ENCODE measurements at regions not wholly inside any gene's neighbourhood (a gene's known extent, or its start where the extent isn't known, plus 50 kb on each side); places are given as distances from the start of the nearest gene placed in this dataset.

DNA sequence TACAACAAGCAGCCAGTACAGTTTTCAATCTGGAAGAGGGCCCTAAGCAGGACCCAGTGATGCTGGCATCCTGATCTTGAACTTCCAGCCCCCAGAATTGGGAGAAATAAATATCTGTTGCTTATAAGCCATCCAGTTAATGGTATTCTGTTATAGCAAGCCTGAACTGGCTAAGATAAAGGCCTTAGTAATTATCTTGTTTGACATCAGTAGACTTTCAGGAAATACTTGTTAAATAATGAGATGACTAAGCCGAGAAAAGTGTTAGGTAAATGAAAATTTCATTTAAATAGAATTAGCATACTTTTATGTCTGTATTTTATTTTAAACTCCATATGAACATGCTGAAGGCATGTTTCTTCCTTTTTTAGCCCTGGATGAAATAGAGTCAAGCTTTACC is 188.2 kb downstream of the OLFM4 start:
- TF ChIP-seq, protein P1, sequence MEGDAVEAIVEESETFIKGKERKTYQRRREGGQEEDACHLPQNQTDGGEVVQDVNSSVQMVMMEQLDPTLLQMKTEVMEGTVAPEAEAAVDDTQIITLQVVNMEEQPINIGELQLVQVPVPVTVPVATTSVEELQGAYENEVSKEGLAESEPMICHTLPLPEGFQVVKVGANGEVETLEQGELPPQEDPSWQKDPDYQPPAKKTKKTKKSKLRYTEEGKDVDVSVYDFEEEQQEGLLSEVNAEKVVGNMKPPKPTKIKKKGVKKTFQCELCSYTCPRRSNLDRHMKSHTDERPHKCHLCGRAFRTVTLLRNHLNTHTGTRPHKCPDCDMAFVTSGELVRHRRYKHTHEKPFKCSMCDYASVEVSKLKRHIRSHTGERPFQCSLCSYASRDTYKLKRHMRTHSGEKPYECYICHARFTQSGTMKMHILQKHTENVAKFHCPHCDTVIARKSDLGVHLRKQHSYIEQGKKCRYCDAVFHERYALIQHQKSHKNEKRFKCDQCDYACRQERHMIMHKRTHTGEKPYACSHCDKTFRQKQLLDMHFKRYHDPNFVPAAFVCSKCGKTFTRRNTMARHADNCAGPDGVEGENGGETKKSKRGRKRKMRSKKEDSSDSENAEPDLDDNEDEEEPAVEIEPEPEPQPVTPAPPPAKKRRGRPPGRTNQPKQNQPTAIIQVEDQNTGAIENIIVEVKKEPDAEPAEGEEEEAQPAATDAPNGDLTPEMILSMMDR (IDR thresholded peaks at IDR 0.05) = no peak
- no peak for TF ChIP-seq POLR2A (IDR thresholded peaks at IDR 0.05)

Measured in uterus (tissue), 2 donors.